ENCODE measurements at regions not wholly inside any gene's neighbourhood (a gene's known extent, or its start where the extent isn't known, plus 50 kb on each side); places are given as distances from the start of the nearest gene placed in this dataset.

GRCh38 chr5:124651663-124652513 lies 94.6 kb downstream of the ZNF608 start:
- no peak for FAIRE-seq
- Histone ChIP-seq H3K4me2 (ENCODE audit: low read depth, low read length) (peak overlapping the region; percentile 98), H2AFZ (ENCODE audit: low read length) (no peak overlapping the region), H3K4me3 (replicated peaks in 1 of 3; ENCODE audit: insufficient read depth in 1 of 3, low read depth in 2 of 3, low read length in 3 of 3) (peak overlapping the region; percentile 31 to 68 (median 66); a peak in 5 of 6 replicates), H4K20me1 (ENCODE audit: insufficient read depth, low read length) (no peaks in the 10 kb centered on the region), H3K79me2 (ENCODE audit: insufficient read depth, low read length) (no peaks in the 10 kb centered on the region), H3K9ac (ENCODE audit: insufficient read depth, low read depth, low read length) (peak overlapping the region; percentile 72), H3K27me3 (ENCODE audit: control insufficient read depth in 1 of 2, insufficient read depth in 2 of 2, low read length in 2 of 2) (no peaks in the 10 kb centered on the region), H3K4me1 (ENCODE audit: insufficient read depth, low read length) (peaks cover 93% of the 10 kb centered on the region), H3K9me3 (ENCODE audit: low read length) (no peaks in the 10 kb centered on the region), H3K27ac (ENCODE audit: extremely low read length, insufficient read depth, low read length) (peak overlapping the region; percentile 31), H3K36me3 (replicated peaks in 1 of 2; ENCODE audit: control insufficient read depth in 1 of 2, insufficient read depth in 2 of 2, low read length in 2 of 2) (no peaks in the 10 kb centered on the region)
- ATAC-seq = peak; percentile 93
- intact Hi-C loops (cut with micrococcal nuclease; ENCODE audit: unreplicated experiment) (loop anchor here (1.0 kb wide), 2 partner anchors 9 to 11 kb away; no protein-coding TSS in a partner anchor), in situ Hi-C loops (cut with HindIII; ENCODE audit: extremely low pct_ligation_motif_present, low pct_unique_long_range_greater_than_20kb) (loop anchor here (25.0 kb wide), 1 partner anchor 365 kb away; no protein-coding TSS in a partner anchor)
- DNase-seq (ENCODE audit: low spot score) = peak; percentile 52
- WGBS (ENCODE audit: low lambda C conversion rate) = 10% methylated on average over 24 of the region's 54 CpGs
- ChIA-PET POLR2A (interaction anchor here (1.0 to 1.6 kb wide), 3 partner anchors 10 to 55 kb away, joined by 3 read pairs; no protein-coding TSS in a partner anchor), CTCF (ENCODE audit: low intra/inter-chr PET ratio, low total read pairs) (no interaction called here)
- BruUV-seq (replicated peaks) = no TSS peak
- TF ChIP-seq ARID5B (CRISPR knock-in tag; IDR thresholded peaks at IDR 0.05) (peak; percentile 50; the same call in 1 of the 2 replicates), SOX6 (IDR thresholded peaks at IDR 0.05) (no peak), SOX6 (CRISPR knock-in tag; IDR thresholded peaks at IDR 0.05) (peak; percentile 52), SAFB2 (CRISPR knock-in tag; IDR thresholded peaks at IDR 0.05; ENCODE audit: borderline replicate concordance, low read depth) (peak; percentile 34; the same call in 1 of the 2 replicates), UBTF (CRISPR knock-in tag; IDR thresholded peaks at IDR 0.05) (peak; percentile 80), PHF8 (CRISPR knock-in tag; IDR thresholded peaks at IDR 0.05) (peak; percentile 66), RBM39 (IDR thresholded peaks at IDR 0.05; ENCODE audit: low read depth, low read length, poor library complexity, severe bottlenecking) (peak; percentile 41), ZBTB39 (CRISPR knock-in tag; IDR thresholded peaks at IDR 0.05) (0 out of 2 replicates have a peak, but pooled peaks have one; percentile 35), SNAPC2 (CRISPR knock-in tag; IDR thresholded peaks at IDR 0.05) (no peak), ZNF547 (CRISPR knock-in tag; IDR thresholded peaks at IDR 0.05) (peak; percentile 82), ELF3 (CRISPR knock-in tag; IDR thresholded peaks at IDR 0.05) (peak; percentile 25; the same call in 1 of the 2 replicates), JUNB (CRISPR knock-in tag; IDR thresholded peaks at IDR 0.05; ENCODE audit: borderline replicate concordance) (no peak), RBAK (CRISPR knock-in tag; IDR thresholded peaks at IDR 0.05) (no peak), BHLHE40 (IDR thresholded peaks at IDR 0.05; ENCODE audit: low read length) (no peak), TEAD2 (CRISPR knock-in tag; IDR thresholded peaks at IDR 0.05) (no peak), GPN1 (CRISPR knock-in tag; IDR thresholded peaks at IDR 0.05; ENCODE audit: borderline replicate concordance) (no peak)
